ENCODE measurements at regions not wholly inside any gene's neighbourhood (a gene's known extent, or its start where the extent isn't known, plus 50 kb on each side); places are given as distances from the start of the nearest gene placed in this dataset.

GRCh38 chr2:238714038-238714528, 133.8 kb upstream of the TWIST2 start:
- TF ChIP-seq CTCF (IDR thresholded peaks at IDR 0.05): no peak
- no peak for TF ChIP-seq USF2 (IDR thresholded peaks at IDR 0.05)
- TF ChIP-seq POLR2A (IDR thresholded peaks at IDR 0.05; ENCODE audit: low read length): no peak
- no peak for TF ChIP-seq RAD21 (conservative IDR thresholded peaks at IDR 0.05 in 1 of 2, IDR thresholded peaks at IDR 0.05 in 1 of 2)
- TF ChIP-seq REST (IDR thresholded peaks at IDR 0.05): no peak
- TF ChIP-seq MAFK (IDR thresholded peaks at IDR 0.05; ENCODE audit: partially characterized antibody): no peak
- no peak for TF ChIP-seq KDM1A (IDR thresholded peaks at IDR 0.05; ENCODE audit: low read depth)
- no peak for TF ChIP-seq CHD4 (IDR thresholded peaks at IDR 0.05; ENCODE audit: borderline replicate concordance)
- no peak for TF ChIP-seq CEBPB (IDR thresholded peaks at IDR 0.05)
- TF ChIP-seq KDM5A (IDR thresholded peaks at IDR 0.05): no peak
- TF ChIP-seq ATOH8 (CRISPR knock-in tag; IDR thresholded peaks at IDR 0.05; ENCODE audit: low read depth): no peak
- no peak for TF ChIP-seq SMC3 (IDR thresholded peaks at IDR 0.05)
- no peak for TF ChIP-seq HOXA7 (CRISPR knock-in tag; IDR thresholded peaks at IDR 0.05)
- no peak for TF ChIP-seq EP300 (IDR thresholded peaks at IDR 0.05)

Data from A549 (cell line).